GM12874 (cell line): ENCODE measurements at regions not wholly inside any gene's neighbourhood (a gene's known extent, or its start where the extent isn't known, plus 50 kb on each side); places are given as distances from the start of the nearest gene placed in this dataset.

ENCODE experiments used
- CTCF ChIP-seq: IDR thresholded peaks from 2 replicates; pipeline ENCODE4 v1.5.1; 2011; ENCODE audit warnings: low read depth, mild to moderate bottlenecking, control low read depth, low read length, moderate library complexity; ENCODE audit not compliant: insufficient read depth

- TF ChIP-seq CTCF: no peak
Measured at GRCh38 chr18:77919923-77920322, 670.3 kb downstream of the GALR1 start.

DNA sequence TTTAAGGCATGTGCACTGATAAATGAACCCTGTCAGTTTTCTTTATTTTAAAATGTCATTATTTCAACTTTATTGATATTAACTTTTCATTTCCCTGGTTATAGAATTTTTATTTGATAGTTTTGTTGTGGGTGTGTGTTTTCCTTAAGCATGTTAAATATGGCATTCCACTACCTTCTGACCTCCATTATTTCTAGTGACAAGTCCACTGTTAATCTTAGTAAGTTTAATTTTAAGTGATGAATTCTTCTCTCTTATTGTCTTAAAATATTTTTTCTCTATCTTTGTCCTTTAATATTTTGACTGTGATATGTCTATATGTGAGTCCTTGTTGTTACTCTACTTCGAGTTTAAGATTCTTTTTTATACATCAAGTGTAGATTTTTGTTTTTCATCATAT lies 685.7 kb downstream of the GALR1 start:
- no peak for TF ChIP-seq CTCF

- TF ChIP-seq CTCF: no peak
Measured at GRCh38 chr18:77940566-77940965, 690.9 kb downstream of the GALR1 start.

GRCh38 chr18:77944533-77944932 lies 694.9 kb downstream of the GALR1 start:
- no peak for TF ChIP-seq CTCF

DNA sequence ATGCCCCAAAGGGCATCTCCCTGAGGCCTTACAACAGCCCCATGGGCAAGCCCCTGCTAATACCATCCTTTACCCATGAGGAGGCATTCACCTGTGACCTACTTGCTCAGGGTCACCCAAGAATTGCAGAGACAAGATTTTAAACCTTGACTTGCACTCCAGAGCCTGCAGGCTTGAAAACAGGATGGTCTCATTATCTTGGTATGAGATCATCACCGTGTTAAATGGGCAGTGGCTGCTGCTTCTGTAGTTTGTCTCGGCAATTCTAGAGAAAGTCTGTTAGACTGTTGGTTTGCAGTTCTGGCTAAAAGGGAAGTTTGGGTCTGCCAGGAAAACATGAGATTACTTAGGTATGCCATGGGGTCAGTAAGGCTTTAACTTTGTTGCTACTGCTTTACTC lies 698.9 kb downstream of the GALR1 start:
- no peak for TF ChIP-seq CTCF

DNA sequence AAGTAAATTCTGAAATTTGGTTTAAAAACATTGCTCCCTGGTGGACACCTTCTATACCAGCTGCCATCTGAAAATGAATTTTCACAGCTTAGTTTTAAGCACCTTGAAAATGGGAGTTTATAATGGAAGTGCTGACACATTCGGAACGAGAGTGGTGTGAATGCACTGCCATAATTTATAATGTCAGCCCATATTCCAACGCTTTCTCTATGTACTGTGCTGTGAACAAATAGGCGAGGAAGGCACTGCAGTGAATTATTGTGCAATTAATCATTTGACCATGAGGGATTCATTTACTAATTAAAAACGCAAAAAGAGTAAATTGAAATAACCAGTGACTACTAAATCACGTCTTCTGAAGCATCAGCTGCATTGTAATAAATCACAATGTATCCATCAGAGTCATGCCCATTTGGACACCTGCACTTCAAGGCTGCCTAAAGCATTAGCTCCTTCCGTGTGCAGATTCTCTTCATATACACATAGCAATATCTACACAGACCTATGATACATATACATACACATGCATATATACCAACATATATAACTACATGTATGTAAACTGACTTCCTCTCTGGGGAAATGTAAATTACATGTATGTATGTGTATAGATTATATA lies 699.8 kb downstream of the GALR1 start:
- TF ChIP-seq CTCF: no peak

- TF ChIP-seq CTCF: no peak
Measured at GRCh38 chr18:77959248-77959647, 709.6 kb downstream of the GALR1 start.
